Myocyte (in vitro differentiated cells): ENCODE measurements at regions not wholly inside any gene's neighbourhood (a gene's known extent, or its start where the extent isn't known, plus 50 kb on each side); places are given as distances from the start of the nearest gene placed in this dataset.
"Not testable (repeated sequence)": the region's sequence is repeated elsewhere in the genome, so short reads cannot be mapped to it uniquely, and the experiment has no call there.

Source experiments
- DNase-seq: peaks from one replicate; pipeline ENCODE4 v3.0.0-alpha.2; 2012; ENCODE audit warnings: low read depth

DNA sequence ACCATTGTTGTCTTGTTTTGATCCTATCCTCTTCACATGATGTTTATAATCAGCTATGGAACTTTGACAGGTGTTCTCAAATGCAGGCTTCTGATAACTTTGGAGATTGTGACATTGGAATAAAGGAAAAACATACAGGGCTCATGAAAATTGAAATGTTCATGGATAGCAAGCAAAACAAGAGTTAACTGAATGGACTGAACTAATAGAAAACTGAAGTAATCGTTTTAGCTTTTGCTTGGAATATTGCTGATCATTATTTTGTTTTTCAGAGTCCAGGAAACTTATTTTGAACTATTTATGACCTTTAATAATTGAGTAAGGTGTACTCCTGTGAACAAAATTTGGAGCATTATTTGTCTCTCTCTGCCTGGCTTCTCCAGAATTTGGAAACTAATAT lies 436.7 kb upstream of the CDH9 start:
- no peak for DNase-seq

DNA sequence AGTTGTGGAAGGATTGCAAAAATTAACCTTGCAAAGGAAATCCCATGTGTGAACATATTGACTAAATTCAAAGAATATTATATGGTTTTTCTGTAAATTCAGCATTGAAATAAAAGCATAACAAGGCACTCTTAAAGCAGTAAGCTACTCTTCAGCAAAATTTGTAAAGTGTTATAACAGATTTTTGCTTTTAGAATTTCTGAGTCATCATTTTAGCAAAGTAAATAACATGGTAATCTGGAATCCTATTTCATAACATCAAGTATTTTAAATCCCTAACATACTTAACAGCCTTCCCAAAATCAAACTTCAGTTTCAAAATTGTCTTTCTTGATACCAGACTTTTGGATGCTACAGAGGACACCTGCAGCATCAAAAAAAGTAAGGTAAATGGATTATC lies 436.0 kb upstream of the CDH9 start:
- no peak for DNase-seq

DNA sequence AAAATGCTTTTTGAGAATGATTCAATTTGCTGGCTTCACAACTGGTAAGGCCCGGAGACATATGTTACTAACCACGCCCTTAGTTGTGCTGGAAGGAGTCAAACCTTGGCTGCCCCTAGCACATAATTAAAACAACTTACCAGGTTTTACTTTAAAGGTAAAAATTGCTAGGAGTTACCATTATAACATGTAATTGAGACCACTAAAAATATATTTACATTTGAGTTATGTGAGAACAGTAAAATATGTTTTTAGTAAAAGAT lies 435.6 kb upstream of the CDH9 start:
- no peak for DNase-seq

DNA sequence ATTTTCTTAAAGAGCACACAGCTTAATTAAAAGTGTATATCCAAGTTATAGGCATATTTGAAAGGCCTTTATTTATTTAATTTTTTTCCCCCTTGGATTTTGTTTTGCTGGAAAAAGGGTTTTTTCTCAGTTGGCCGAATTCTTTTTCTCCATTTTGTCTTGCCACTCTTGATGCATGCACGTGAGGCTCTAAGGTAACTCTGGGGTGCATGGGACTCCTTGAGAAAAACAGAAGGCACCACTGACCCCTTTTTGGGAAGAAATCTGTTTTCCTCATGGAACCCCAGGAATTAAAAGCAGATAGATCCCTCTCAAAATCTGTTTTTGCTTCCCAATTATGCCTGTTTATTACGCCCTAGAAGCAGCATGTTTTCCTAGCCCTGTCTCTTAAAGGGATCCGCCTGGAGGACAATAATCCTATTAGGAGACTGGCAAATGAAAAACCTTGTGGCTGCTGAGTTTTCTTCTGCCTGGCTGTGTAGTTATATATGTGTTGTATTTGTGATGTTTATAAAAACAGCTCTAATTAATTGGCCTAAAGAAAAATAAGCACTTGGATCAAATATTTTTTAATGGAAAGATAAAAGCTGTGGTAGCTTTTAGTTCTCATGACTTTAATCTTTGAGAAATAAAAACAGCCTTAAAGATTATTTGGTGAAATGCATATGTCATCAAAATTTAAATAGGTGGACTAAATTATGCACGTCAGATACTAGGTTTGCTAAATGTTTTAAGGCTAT lies 435.1 kb upstream of the CDH9 start:
- no peak for DNase-seq

DNA sequence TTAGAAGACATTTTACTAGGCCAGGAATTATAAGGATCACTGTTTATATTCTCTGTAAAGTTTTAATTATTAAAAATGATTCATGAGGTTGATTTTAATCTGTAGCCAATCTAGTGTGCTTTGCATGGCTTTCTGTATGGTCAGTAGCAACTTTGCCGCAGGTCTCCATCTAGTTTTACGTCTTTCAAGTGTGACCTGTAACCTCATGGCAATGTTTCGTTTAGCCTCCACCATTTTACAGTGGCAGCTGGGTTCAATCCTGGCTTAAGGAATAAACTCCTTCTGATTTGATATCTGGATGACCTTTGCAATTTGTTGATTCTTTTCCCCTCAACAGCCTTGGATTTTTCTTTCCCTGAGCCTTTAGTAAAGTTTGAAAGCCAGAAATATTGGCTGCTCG lies 434.5 kb upstream of the CDH9 start:
- DNase-seq = no peak

DNA sequence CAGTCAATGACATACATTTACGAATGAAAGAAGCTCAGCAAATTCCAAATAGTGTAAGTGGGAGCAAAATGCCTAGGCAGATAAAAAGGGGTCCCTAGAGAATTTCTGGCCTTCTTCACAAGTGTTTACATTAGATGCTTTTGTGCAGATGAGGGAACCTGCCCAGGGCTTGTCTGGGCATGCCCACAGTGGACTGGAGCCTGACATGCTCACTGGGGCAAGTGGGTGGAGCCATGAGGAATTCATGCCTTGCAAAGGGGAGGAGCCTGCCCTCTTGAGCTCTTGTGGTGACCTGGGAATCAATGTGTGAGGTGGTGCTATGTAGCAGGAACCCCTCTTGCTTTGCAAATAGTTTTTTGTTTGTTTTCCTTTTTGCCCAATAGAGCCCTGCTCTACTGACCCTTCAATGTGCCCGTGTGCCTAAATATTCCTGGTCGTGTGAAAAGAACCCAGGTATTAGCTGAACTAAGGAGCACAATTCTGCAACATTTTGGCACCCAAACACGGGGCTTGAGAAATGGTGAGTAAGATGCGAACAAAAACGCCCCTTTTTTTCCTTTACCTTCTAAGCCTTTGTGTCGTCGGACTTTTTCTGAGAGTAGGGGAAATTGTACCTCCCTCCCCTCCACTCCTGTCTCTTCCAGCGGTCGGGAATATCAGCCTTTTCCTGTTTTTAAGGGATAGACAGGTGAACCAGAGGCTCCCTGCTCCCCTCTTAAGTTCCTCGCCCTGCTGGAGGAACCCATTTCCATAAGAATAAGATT lies 433.8 kb upstream of the CDH9 start:
- peak; percentile 8 for DNase-seq

DNA sequence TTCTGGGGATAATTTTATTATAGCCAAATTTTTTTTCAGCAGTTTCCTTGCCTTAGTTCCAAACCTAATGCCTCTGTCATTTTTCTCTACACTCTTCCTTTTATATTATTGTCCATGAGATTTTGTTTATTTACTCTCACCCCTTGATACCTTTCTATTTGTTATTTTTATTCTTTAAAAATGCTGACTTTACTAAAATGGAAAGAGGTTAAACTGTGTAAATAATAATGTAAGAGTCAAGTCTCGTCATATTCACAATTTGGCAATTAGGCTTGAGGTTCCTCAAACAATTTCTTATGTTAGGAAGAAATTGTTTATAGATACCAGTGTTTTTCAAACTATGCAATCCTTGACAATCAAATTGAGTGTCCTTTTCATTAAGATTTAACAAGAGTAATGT lies 428.6 kb upstream of the CDH9 start:
- no peak for DNase-seq

DNA sequence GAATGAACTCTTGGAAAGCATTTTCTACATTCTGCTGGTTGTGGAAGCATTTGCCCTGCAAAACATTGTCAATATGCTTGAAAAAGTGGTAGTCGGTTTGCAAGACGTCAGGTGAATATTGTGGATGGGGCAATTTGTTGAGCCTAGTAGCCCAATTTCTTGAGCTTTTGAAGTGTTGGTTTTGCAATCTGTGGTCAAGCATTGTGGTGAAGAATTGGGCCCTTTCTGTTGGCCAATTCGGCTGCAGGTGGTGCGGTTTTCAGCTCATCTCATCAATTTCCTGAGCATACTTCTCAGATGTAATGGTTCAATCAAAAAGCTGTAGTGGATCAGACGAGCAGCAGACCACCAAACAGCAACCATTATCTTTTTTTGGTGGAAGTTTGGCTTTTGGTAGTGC lies 426.8 kb upstream of the CDH9 start:
- no peak for DNase-seq

DNA sequence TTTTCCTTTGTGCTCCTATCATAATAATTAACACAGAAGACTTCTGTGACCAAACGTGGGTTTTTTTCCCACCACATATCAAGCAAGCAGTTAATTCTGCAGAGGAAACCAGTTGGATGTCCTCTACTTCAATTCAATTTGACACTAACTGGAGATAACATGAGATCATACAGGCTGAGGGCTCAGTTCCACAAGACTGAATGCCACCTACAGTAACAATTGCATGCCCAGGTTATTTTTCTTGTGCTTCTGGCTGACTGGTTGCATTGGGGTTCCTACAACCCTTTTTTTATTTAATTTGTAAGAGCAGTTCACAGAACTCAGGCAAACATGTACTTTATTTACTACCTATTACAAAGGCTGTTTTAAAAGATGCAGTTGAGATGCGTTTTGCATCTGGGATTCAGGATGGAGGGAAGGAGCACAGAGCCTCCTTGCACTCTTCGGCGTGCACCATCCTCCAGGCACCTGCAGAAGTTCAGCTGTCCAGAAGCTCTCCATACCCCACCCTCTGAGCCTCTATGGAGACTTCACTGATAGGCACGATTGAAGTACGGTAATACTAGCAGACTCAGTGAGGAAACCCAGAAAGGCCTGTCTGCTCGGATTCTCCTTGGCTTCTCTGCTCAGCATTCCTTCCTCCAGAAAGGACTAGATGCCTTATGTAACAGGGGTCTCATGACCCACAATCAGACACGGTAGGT lies 425.2 kb upstream of the CDH9 start:
- no peak for DNase-seq

DNA sequence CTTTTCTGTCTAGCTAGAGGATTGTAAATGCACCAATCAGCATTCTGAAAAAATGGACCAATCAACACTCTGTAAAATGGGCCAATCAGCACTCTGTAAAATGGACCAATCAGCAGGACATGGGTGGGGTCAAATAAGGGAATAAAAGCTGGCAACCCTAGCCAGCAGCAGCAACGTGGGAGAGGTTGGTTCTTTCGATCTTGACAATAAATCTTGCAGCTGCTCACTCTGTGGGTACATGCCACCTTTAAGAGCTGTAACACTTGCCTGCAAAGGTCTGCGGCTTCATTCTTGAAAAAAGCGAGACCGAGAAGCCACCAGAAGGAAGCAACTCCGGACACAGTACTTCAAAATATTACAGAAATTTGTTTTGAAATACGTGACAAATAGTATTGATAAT lies 424.6 kb upstream of the CDH9 start:
- no peak for DNase-seq

DNA sequence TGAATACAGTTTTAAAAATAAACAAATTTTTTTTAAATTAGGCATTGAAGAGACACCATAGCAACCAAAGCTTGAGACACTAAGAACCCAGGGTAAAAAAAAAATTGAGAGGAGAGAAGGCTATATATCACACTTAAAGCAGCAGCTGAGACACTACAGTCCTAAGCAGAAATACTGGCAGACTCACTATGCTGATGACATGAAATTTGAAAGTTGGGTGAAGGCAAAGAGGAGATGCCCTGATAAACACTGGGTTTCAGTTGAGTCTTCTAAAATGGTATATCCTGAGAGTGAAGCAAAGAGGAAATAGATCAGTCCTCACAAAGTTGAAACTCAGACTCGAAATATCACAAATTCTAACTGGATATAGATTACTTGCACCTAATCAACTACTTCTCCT lies 419.9 kb upstream of the CDH9 start:
- DNase-seq = no peak

DNA sequence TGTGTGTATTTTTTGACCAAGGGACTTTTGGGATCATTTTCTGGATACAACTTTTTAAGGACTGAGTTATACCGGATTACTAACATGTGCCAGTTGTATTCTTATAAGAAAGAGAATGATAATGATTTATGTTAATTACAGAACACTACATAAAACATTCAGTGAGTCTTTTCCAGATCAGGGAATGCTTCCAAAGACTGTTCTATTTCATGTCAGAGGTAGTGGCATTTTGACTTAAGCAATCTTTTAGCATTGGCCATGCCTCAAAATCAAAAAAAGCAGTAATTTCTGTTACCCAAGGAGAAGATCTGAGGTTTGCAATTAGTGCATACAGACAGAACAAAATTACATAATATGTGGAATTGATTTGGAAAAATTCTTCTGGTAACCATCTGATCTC lies 413.0 kb upstream of the CDH9 start:
- DNase-seq = no peak

DNA sequence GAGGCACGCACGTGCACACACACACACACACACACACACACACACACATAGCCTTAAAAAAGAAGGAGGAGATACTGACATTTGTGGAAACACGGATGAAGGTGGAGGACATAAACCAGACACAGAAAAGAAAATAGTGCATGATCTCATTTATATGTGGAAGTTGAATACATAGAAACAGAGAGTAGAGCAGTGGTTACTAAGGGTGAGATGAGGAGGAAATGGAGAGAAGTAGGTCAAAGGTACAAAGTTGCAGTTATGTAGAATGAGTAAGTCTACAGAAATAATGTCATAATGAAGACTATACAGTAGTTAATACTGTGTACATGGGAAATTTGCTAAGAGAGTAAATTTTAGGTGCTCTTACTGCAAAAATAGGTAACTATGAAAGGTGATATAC lies 412.2 kb upstream of the CDH9 start:
- no peak for DNase-seq

DNA sequence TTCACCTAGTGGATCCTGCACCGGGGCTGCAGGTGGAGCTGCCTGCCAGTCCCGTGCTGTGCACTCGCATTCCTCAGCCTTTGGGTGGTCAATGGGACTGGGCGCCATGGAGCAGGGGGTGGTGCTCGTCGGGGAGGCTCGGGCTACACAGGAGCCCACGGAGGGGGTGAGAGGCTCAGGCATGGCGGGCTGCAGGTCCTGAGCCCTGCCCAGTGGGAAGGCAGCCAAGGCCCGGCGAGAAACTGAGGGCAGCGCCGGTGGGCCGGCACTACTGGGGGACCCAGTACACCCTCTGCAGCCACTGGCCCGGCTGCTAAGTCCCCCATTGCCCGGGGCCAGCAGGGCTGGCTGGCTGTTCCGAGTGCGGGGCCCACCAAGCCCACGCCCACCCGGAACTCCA lies 401.0 kb upstream of the CDH9 start:
- not testable (repeated sequence) for DNase-seq

DNA sequence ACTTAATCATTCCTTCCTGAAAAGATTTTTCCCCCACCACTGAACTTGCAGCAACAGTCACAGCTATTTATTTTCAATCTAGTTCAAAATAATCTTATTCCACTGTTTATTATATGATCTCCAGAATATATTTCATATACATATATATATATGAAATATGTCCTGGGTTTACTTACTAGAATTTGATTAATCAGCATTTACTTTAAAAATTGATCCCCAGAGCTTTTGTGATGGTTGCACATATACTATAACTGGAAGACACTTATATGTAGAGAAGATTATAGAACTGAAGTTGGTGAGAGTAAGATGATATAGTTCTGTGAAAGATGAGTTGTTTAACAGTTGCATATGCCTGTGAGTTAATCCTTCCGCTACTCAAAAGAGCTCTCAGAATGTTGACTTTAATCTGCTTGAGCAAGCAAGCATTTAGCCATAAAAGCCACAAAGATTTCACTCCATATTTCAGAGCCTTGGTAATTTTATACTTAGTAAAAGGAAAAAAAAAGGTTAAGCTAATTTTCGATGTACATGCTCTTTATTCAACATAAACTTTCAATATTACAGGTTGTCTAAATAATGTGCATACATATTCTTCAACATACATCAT lies 399.3 kb upstream of the CDH9 start:
- DNase-seq = no peak

DNA sequence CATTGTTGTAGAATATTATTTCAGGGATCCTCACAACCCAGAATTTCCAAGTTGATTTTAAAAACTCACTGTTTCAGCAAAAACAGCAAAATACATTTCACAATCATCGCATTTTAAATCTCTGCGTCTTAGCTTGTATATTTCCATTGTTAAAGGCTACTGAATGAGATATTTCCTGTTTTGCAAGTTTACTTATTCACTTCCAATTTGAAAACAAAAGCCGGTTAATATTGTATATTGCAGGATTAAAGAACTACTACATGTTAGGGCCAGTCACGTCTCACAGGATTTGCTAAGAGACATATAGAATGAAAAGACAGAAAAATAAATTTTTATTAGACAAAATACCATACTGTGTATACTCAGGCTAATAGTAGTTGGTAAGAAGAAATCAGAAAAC lies 395.9 kb upstream of the CDH9 start:
- DNase-seq = no peak

DNA sequence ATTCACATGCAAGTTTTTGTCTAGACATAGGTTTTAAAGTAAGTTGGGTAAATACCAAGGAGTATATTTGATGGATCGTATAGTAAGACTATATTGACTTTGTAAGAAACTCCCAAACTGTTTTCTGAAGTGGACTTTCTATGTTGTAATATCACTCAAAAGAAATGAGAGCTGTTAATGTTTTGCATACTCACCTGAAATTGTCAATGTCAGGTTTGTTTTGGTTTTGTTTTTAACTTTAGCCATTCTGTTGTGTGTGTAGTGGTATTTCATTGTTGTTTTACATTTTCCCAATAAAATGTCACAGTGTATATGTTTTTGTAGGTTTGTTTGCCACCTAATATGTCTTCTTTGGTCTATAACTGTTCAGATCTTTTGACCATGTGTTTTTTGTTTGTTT lies 375.7 kb upstream of the CDH9 start:
- DNase-seq = no peak

DNA sequence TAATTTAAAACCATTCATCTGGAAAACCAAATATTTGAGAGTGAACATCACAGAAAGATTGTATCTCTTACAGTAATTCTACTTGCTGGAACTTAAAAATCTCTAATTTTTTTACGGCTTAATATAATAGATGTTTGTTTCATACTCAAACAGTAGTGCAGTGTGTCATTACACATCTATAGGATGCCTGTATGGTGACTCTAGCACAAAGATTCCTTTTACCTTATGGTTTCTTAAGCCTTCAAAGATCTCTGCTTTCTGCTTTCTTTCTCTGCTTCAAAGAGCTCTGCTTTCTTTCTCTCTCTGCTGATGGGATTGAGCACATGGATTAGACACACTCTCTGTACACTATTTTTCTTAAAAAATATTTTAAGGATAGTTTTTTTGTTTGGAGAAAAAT lies 374.0 kb upstream of the CDH9 start:
- no peak for DNase-seq

DNA sequence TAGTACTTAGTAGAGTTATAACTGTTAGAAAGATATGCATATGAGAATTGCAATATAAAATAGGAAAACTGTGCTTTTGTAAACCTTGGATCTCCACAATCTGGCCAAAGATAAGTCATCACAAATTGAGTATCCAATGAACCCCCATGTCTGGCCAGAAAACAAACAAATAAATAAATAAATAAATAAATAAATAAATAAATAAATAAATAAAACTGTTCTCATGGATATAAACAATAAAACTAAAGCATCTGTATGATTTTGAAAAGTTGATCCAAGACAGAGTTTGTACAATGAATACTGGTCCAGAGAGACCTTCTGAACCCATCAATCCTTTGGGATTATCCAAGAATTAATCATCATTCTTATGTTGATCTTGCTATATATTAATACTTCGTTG lies 367.6 kb upstream of the CDH9 start:
- DNase-seq = no peak

DNA sequence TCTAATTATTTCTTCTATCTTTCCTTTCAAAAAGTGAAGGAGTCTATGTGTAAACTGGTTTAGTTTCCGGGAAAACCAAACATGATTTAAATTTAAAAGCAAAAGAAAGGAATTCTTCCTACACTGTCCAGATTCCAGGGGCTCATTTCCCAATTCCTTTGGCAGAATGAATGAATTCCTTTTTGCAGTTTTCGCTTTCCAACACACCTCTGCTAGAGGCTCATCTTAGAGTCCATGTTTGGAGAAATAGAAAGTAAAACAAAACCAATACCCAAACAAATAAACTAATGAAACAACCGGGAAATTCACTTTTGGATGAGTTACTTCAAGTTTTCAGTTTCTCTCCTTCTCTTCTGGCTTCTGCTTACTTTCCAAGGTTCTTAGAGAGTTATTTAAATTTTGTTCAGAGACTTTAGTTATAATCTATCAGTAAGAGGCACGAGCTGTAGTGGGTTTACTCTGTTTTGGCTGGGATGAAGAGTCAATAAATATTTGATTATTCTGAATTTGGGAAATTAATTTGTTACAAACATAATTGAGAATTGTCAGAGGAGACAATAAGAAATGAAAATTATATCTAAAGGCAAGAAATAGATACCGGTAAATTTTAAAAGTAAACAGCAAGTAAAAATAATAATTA lies 365.0 kb upstream of the CDH9 start:
- peak; percentile 41 for DNase-seq

DNA sequence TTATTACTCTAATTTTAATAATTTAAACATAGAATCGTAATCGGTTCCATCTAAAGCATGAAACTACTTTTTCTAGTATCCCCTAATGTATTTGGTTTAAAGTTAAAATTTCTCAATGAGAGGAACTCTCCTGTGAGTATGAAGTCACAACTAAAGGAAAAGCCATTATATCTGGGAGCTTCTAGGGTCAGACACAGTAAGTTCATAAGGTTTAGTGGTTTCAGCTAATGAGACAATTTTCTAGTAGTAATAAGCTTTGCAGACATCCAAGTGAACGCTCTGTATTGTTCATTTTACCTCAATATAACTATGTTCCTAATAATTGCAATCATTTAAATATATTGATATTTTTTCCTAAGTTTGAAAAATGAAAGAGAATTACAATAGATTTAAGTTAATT lies 364.4 kb upstream of the CDH9 start:
- DNase-seq = no peak

DNA sequence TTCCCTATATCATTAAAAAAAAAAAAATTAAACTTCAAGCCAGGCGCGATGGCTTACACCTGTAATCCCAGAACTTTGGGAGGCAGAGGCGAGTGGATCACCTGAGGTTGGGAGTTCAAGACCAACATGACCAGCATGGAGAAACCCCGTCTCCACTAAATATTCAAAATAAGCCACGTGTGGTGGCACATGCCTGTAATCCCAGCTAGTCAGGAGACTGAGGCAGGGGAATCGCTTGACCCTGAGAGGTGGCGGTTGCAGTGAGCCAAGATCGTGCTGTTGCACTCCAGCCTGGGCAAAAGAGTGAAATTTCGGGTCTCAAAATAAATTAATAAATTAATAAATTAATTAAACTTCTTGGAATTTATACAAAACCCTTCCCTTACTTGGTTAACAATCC lies 358.6 kb upstream of the CDH9 start:
- DNase-seq = no peak
